Astrocyte of the hippocampus (primary cell): ENCODE measurements at regions not wholly inside any gene's neighbourhood (a gene's known extent, or its start where the extent isn't known, plus 50 kb on each side); places are given as distances from the start of the nearest gene placed in this dataset.
A peak's percentile ranks its signal among the peaks of the same experiment; 100 is the strongest.

Source experiments
- DNase-seq: peaks from one replicate; pipeline ENCODE4 v3.0.0; 2011; ENCODE audit warnings: low read depth, low spot score

DNA sequence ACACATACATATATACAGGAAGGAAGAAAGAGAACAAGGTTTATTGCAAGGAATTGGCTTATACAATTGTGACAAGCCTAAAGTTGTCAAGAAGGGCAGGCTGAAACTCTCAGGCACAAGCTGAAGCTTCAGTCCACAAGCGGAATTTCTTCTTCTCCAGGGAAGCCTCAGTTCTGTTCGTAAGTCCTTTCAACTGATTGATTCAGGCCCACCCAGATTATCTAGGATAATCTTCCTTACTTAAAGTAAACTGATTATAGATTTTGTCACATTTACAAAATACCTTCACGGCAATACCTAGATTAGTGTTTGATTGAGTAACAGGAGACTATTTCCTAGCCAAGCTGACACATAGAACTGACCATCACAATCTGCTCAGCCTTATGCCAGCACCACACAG, 81.5 kb upstream of the TMEM260 start:
- no peak for DNase-seq

DNA sequence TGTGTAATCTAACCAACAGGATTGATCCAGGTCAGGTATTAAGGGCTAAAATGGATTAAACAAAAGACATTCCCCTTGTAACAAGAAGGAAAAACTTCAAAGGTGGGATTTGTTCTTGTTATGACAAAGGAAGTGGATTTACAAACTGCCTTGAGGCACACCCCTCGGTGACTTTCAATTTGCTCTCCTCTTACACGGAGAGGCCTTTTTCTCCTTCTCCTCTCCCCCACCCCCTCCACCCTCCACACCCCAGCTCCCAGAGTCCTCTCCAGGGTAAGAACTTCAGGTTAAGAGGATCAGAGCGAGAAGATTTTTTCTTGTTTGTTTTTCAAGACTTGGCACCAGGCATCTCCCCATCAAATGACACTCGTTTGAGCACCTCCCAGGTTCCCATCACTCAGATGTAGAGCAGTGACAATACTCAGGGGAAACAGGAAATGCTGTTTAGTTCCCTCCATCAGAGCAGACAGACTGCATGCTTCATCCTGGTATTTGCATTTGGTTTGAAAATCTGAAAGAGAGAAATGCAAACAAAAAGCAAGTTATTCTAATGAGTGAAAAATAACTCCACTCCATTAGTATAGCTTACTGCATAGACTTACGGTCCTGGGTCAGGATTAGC, 77.6 kb upstream of the TMEM260 start:
- no peak for DNase-seq

DNA sequence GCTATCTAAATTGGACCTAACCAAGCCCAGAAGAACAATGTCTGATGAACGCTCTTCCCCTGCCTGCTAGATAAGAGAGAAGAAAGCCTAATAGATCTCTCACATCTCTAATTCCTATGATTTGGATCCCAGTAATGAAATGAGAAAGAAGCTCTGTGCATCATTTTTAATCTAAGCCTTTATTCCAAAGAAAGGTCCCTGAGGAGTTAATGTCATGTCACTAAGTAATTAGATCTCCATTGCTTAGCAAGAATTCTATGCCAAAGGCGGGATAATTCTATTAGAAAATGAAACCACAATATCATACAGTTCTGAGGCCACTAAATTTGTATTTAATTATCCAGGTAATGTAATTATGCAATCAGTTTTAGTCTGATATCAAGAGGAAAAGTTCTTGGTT, 74.2 kb upstream of the TMEM260 start:
- DNase-seq, result no peak

DNA sequence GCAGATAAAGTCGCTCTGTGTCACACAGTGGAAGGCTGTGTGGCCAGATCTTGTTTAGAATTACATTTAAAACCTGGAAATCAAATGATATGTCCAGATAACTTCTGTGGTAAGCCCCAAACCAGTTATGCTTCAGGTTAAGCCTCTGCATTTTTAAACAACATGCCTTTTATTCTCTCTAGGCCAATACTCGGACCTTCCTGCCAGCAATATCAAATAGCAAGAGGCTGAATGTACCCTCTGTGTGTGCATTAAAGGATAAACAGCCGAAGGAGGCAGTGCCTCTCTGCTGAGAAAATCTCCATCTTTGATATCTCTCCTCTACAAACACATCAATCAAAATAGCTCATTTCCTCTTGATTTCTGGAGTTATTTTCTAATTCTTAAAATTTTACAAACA, 67.1 kb upstream of the TMEM260 start:
- peak; percentile 53 for DNase-seq

DNA sequence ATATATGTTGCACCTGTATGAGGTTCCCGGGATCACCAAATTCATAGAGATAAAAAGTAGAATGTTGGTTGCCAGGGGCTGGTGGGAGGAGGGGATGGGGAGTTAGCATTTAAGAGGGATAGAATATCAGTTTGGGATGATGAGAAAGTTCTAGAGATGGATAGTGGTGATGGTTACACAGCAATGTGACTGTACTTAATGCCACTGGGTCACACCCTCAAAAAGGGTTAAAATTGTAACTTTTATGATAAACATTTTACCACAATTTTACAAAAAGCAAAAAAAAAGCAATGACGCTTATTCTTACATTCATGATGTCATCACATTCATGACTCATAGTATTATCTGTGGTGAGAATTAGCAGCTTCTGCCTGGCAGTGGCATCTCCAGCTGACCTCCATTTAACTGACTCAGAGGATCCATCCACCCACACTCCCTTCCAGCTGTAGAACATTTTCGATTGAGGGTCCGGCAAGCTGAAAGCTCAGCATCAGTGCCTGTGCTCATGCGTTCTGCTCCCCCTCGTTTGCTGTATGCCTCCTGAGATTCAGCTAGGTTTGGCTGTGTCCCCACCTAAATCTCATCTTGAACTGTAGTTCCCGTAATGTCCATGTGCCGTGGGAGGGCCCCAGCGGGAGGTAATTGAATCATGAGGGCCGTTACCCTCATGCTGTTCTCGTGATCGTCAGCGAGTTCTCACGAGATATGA, 64.8 kb upstream of the TMEM260 start:
- DNase-seq, result no peak

DNA sequence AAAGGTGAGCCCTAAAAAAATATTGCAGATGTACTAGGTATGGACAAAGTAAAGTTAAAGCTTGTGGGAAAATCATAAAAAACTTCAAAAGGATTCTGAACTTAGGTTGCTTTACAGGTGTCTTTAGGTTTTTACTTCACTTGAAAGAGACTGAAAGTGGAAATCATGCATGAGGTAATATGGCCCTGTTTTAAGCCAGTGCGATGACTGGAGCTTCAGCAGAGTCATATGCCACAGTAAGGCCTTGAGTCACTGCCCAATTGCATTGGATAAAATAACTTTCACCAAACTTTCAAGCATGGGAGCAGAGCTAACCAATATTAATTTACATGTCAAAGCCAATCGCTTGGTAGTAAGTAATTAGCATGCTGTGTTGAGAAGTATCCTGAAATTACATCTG, 63.9 kb upstream of the TMEM260 start:
- DNase-seq, result no peak

DNA sequence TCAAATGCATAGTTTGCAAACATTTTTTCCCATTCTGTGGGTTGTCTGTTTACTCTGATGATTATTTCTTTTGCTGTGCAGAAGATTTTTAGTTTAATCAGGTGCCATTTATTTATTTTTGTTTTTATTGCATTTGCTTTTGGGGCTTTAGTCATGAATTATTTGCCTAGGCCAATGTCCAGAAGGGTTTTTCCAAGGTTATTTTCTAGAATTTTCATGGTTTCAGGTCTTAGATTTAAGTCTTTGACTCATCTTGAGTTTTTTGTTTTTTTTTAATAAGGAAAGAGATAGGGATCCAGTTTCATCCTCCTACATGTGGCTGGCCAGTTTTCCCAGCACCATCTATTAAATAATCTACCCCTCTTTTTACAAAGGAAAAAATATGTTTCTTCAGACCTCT, 57.2 kb upstream of the TMEM260 start:
- DNase-seq, result no peak

DNA sequence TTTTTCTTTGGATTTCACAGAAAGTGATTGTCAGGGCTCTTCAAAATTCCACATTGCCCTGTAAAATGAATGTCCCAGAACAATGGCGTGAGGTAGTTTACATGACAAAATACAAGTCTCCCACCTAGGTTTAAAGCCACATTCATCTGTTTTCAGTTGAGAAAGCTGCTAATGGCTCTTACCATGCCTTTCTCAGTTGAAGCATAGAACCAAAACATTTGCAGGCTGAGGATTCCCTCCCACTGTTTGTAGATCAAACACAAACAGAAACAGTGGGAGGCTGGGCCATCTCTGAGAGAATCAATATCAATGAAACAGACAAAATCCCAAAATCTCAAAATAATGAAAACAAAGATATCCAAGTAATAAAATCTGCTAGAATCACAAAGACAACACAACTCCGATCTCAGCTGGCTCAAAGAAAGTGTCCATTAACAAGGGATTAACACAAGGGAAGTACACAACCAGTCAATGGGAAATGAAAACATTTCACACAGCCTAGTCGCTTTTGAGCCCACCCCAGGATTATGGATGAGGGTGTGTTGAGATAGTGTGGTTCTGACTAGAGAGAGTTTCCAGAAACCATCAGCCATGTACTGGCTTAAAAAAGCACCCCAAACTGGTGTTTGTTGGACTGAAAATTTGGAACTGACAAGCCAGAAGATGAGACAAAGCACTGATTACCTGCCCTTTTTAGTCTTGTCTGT, 54.5 kb upstream of the TMEM260 start:
- DNase-seq, result no peak

DNA sequence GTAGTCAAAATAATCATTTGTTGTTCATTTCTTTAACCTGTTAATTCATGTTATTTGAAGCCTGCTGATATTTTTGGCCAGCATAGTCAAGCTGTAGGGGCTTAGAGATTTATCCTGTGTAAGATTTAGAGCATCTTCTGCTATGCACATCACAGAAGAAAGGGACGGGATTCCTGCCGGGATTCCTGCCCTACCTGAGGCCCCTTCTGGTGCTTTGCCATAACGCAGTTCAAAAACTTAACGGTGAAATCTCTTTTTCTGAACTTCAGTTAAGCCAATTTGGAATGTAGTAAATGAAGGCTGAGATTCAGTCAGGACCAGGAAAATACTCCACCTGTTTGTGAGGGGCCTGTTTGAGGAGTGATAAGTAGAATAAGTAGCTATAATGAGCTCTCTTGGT, 50.7 kb upstream of the TMEM260 start:
- no peak for DNase-seq
